ENCODE measurements at regions not wholly inside any gene's neighbourhood (a gene's known extent, or its start where the extent isn't known, plus 50 kb on each side); places are given as distances from the start of the nearest gene placed in this dataset.
"Not testable (repeated sequence)": the region's sequence is repeated elsewhere in the genome, so short reads cannot be mapped to it uniquely, and the experiment has no call there.

DNA sequence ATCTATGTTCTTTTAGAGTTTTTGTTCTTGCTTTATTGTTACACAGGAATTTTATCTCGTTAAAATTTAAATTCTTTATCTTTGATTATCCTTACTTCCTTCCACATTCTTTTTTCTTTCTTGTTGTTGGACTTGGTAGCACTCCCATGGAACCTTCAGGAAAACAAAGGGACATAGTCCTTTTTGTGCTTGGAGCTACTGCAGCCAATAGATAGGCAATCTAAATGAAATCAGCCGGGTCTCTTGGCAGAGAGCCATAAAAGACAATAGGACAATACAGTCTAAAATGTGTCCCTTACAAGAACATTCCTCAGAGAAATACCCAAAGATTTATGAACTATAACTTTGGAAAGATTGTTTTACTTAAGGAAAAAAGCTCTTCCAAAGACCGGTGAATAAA, 548.1 kb upstream of the C9orf72 start:
- in situ Hi-C loops (cut with MboI; ENCODE audit: low pct_unique_long_range_greater_than_20kb, low sequenced_read_pairs): no loop called here
- DNase-seq: no peak

DNA sequence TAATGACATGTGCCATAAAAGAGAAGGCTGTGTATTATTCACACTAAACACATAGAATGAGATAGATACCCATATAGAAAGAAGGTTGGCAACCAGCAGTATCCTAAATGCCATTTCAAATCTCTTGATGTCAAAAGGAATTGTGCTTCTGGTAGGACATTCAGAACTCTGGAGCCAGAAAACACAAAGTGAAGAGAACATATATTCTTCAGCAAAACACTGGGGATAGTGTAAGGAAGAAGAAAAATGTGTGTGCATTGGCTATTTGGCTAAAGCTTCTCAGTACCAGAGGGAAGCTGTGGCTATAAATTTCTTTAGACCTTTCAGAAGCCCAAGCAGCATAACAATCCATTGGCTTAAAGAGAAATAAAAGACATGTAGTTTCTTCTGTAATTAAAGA, 551.6 kb upstream of the C9orf72 start:
- DNase-seq: no peak
- in situ Hi-C loops (cut with MboI; ENCODE audit: low pct_unique_long_range_greater_than_20kb, low sequenced_read_pairs): no loop called here

DNA sequence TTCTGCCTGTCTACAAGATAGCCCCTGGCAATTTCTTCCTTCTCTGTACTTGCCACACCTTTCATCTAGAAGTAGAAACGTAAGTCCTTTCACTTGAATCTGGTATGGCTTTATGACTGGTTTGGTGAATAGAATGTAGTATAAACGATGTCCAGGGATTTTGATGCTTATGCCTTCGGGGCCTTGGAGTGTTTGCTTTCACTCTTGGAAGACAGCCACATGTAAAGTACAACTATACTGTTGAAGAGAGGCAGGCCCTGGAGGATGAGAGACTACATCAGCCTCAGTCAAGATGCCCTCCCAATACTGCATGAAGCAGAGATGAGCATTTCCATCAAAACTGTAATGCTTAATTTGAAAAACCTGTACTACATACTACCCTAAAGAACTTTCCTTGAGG, 553.8 kb upstream of the C9orf72 start:
- DNase-seq: no peak
- in situ Hi-C loops (cut with MboI; ENCODE audit: low pct_unique_long_range_greater_than_20kb, low sequenced_read_pairs): no loop called here

DNA sequence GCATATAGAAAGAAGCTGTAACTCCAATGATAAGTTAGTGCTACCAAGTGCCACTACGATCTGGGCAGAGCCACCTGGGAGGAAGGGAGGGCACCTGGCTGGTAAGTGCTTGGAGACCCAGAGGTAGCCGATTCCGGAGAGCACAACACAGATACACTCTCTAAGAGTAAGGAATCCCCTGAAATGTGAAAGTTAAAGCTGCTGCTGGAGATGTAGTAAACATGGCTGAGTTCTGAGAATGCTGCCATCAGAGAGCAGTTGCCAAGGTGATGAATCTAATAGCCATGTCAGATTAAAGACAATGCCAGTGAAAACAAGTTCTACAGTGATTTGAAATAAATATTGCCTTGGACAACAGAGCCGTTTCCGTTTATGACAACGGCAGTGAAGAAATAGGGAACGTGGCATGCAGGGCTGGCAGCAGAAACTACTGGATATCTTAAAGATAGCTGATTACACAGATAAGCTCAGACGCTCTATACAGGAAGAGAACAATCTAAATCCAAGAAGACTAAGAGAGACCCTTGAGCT, 561.2 kb upstream of the C9orf72 start:
- DNase-seq: no peak
- in situ Hi-C loops (cut with MboI; ENCODE audit: low pct_unique_long_range_greater_than_20kb, low sequenced_read_pairs): no loop called here

DNA sequence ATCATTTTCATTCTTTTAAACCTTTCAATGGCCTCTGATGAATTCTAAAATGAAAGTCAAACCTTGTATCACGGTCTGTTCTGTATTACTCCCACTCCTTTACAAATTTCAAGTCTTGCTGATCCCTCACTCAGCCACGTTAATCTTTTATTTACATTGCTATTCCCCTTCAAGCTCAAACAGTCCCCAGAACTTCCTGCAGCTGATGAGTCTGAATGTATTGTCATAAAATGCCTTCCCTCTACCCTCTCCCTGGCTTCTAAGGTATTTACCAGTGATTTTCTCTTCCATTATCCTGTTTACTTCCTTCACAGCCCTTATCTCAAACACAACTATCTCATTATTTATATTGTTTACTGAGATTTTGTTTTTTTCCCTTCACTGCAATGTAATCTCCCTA, 562.3 kb upstream of the C9orf72 start:
- no peak for DNase-seq
- in situ Hi-C loops (cut with MboI; ENCODE audit: low pct_unique_long_range_greater_than_20kb, low sequenced_read_pairs): no loop called here

DNA sequence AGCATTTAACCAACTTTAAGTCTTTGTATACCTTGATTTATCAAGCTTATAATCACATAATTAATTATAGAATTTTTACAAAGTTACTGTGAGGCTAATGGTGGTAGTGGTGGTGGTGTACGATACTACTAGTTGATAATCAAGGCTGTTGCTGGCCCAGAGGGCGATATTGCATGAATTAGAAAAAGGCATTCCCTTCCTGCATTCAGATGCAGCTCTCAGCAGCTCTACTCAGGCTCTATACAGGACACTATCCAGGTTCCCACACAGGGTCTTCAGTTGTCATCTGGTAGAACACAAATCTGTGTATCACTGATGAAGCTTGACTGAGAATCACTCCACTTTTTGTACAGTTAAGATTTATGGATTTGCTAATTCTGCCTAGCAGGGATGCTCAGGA, 562.8 kb upstream of the C9orf72 start:
- no peak for DNase-seq
- in situ Hi-C loops (cut with MboI; ENCODE audit: low pct_unique_long_range_greater_than_20kb, low sequenced_read_pairs): no loop called here

DNA sequence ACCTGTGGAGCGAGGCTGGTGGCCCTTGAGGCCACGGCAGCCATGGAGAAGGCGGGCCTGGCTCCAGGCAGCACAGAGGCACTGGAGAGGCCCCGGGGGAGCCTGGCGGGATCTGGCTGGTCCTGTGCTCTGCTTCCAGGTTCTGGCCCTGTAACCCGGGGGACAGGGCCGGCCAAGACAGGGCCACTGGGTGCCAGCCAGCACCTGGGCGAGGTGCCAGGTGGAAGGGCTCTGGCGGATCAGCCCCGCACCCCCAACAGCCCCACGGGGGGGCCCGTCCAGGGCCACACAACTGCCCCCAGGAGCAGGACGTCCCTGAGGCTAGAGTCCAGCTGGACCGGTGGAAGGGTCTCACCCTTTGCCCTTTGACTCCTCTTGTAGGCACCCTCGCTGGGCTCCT, 574.1 kb upstream of the C9orf72 start:
- in situ Hi-C loops (cut with MboI; ENCODE audit: low pct_unique_long_range_greater_than_20kb, low sequenced_read_pairs); DNase-seq: not testable (repeated sequence)

DNA sequence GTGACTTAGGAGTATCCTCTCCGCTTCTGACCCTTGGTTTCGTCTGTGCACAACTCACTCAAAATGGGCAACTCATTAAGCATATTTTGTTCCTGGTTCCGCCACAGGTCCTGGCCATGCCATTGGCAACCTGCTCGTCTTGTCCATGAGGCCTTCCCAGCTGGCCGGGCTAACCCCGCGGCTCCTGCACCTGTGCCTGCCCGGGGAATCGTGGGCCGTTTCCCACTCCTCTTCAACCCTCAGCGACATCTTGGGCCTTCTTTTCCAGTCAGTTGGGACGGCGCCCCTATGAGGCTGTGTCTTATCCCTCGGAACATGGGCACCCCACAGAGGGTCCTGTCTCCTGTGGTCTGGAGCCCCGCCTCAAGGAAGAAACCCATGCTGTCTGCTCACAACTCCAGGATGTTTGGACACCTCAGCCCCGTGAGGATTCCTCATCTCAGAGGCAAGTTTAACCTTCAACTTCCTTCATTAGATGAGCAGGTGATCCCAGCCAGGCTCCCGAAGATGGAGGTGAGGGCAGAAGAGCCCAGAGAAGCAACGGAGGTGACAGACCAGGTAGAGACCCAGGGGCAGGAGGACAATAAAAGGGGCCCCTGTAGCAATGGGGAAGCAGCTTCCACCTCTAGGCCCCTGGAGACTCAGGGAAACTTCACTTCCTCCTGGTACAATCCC, 574.8 kb upstream of the C9orf72 start:
- DNase-seq; in situ Hi-C loops (cut with MboI; ENCODE audit: low pct_unique_long_range_greater_than_20kb, low sequenced_read_pairs): not testable (repeated sequence)

DNA sequence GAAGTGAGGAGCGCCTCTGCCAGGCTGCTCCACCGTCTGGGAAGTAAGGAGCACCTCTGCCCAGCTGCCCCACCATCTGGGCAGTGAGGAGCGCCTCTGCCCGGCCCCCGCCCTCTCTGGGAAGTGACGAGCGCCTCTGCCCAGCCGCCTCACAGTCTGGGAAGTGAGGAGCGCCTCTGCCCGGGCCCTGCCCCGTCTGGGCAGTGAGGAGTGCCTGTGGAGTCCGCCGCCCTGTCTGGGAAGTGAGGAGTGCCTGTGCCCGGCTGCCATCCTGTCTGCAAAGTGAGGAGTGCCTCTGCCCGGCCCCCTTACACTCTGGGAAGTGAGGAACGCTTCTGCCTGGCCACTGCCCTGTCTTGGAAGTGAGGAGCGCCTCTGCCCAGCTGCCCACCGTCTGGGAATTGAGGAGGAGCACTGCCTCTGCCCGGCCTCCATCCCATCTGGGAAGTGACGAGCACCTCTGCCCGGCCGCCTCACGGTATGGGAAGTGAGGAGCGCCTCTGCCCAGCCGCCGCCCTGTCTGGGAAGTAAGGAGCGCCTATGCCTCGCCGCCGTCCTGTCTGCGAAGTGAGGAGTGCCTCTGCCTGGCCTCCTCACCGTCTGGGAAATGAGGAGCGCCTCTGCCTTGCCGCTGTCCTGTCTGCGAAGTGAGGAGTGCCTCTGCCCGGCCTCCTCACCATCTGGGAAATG, 576.2 kb upstream of the C9orf72 start:
- in situ Hi-C loops (cut with MboI; ENCODE audit: low pct_unique_long_range_greater_than_20kb, low sequenced_read_pairs); DNase-seq: not testable (repeated sequence)

DNA sequence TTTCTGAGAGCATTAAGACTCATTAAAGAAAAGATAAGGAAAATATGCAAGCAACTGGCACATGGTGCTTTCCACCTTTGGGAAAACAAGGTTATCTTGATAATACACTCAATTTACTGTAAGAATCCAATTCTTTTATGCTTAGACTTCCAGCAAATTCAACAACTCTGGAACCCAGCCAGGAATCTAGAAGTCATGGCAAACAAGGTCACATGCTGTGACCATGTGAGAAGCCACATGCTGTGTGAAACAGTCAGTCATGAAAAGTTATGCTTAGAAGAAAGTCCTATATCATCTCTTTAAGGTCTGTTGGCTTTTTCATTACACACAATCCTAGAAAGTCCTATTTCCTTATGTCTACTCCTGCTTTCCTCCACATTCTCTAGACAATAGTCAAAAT, 581.8 kb upstream of the C9orf72 start:
- in situ Hi-C loops (cut with MboI; ENCODE audit: low pct_unique_long_range_greater_than_20kb, low sequenced_read_pairs): no loop called here

DNA sequence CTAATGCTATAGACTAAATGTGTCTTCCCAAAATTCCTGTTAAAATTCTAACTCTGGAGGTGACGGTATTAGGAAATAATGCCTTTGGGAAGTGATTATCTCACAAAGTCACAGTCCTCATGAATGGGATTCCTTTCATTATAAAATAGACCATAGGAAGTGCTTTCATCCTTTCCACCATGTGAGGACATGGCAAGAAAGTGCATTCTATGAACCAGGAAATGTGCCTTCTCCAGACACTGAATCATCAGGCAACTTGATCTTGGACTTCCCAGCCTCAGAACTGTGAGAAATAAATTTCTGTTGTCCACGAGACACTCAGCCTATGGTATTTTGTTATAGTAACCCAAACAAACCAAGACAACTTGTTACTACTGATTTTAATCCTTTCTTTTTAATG, 582.4 kb upstream of the C9orf72 start:
- DNase-seq: no peak
- in situ Hi-C loops (cut with MboI; ENCODE audit: low pct_unique_long_range_greater_than_20kb, low sequenced_read_pairs): no loop called here

More for the DNA sequence above, 581.8 kb upstream of the C9orf72 start:
- no peak for DNase-seq

DNA sequence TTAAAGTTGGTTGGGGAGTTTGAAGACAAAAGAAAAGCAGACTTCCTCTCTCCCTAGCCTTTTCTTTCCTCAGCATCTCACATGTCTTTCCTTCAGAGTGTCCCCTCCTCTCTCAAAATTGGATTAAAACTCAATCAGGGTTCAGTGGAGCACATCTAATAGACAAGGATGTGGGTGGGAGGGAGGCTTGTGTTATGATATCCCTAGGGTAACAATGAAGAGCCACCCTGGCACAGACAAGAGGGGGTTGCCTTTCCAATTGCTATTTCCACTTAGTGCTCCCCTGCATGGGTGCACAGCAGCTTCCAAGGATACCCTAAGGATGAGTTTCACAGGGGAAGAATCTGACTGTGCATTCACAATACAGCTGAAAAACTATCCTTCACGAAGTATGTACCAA, 585.2 kb upstream of the C9orf72 start:
- no peak for DNase-seq
- in situ Hi-C loops (cut with MboI; ENCODE audit: low pct_unique_long_range_greater_than_20kb, low sequenced_read_pairs): no loop called here

DNA sequence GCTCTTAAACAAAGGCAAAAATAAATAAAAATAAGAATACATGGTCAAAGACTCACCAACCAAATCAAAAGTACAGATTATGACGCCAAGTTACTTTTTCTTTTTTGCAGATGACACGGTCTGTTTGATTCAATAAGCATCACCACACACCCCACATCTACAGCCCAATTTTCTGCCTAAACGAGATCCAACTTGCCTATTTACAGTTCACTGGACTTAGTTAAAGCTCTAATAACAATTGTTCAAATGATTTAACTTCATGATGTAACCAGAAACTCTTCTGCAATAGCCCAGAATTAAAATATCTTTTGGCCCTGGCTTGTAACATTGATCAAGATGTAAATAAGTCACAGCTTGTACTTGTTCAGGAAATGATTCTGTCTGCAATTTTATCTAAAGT, 590.3 kb upstream of the C9orf72 start:
- DNase-seq: no peak
- in situ Hi-C loops (cut with MboI; ENCODE audit: low pct_unique_long_range_greater_than_20kb, low sequenced_read_pairs): no loop called here

DNA sequence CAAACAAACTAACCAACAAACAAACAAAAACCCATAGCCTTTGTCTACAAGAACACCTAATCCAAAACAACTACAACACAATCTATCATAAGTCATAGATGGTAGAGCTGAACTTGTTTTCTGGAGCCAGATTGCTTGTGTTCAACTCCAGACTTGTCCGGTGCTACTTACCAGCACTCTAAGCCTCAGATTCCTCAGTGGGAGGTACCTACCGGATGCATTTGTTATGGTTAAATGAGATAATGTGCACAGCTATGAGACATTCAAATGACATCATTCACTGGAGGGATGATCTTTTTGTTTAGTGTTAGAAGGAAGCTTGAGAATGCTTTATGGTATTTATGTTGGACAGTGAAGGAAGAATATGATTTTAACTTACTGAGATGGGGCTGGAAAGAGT, 592.9 kb upstream of the C9orf72 start:
- in situ Hi-C loops (cut with MboI; ENCODE audit: low pct_unique_long_range_greater_than_20kb, low sequenced_read_pairs): no loop called here
- DNase-seq: no peak

DNA sequence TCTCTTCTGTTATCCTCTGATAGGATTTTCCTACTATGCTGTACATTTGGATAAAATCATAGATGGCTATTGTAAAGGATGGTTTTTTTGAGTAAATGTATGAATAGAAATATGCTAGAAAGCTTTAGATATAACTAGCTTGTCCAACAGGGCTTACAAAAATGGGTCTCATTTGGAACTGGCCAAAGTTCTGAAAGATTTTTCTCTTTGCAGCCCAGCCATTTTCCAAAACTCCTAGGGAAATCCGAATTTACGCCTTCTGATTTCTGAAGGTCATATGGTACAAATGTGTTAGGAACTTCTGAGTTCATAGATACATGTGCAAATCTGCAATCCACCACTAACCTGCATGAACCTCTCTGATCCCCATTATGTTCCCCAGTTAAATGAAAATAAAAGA, 603.9 kb upstream of the C9orf72 start:
- in situ Hi-C loops (cut with MboI; ENCODE audit: low pct_unique_long_range_greater_than_20kb, low sequenced_read_pairs): no loop called here
- DNase-seq: no peak

DNA sequence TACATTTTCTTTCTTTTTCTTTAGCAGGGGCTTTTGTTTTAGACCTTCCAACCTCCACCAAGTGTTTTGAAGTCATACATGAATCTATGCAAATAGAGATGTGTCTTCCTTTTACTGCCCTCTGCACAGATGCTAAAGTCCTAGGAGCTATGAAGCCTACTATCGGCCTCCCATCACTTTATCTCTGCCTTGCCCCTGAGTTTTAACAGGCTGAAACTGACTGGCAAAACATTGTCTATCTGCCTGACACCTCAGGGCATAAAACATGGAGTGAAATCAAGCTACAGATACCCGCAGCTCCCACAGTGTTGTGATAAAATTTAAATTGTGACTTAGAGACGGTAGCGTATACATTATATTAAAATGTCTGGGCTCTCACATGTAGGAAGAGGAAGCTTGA, 604.6 kb upstream of the C9orf72 start:
- in situ Hi-C loops (cut with MboI; ENCODE audit: low pct_unique_long_range_greater_than_20kb, low sequenced_read_pairs): no loop called here

DNA sequence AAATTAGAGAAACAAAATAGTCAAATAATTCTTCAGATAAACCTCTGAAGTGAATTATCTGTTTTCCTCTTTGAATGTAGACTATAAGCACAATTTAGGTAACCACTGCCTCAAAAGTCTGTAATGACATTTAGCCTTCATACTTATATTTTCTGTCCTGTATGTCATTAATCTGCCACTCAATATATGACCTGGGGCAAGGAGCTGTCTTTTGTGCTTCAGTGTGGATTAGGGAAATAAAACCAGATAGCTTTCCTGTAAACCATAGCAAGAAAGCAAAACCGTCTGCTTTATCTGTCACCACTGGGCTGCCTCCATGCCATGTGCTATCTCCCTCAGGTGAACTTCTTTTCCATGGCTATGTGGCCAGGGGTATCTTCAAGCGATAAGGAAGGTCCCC, 606.6 kb upstream of the C9orf72 start:
- in situ Hi-C loops (cut with MboI; ENCODE audit: low pct_unique_long_range_greater_than_20kb, low sequenced_read_pairs): no loop called here
- no peak for DNase-seq

More for the DNA sequence above, 604.6 kb upstream of the C9orf72 start:
- DNase-seq: no peak

DNA sequence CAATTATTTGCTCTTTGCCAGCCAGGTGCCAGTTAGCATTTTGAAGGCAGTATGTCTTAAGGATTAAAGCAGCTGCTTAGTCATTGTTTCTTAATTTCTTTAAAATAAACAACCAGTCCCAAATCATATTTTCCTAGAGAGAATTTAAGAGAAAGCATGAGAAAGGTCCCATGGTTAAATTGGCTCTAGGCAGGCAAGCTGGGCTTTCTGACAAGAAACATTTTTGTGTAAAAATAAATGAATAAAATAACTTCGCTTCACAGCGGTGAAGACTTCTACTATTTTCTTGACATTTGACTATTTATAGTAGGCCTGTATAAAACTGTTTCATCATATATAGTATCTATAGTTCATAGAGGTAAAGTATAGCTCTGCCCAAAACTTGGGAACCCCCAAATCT, 617.7 kb upstream of the C9orf72 start:
- DNase-seq: no peak
- in situ Hi-C loops (cut with MboI; ENCODE audit: low pct_unique_long_range_greater_than_20kb, low sequenced_read_pairs): no loop called here

DNA sequence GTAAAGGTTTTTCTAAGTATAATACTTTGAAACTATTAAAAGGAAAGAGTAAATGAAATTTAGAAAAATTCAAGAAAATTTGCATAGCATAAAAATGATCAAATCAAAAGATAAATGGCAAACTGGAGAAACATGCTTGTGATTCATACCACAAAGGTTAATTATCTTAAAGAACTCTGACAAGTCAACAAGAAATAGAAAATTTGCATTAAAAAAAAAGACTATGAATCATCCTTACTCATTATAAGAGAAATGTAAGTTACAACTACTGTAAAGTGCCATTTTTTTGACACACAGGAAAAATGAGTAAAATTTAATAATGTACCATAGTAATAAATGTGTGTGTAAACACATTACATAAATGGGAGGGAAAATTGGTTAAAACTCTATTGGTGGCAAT, 624.4 kb upstream of the C9orf72 start:
- in situ Hi-C loops (cut with MboI; ENCODE audit: low pct_unique_long_range_greater_than_20kb, low sequenced_read_pairs): no loop called here
- DNase-seq: no peak

DNA sequence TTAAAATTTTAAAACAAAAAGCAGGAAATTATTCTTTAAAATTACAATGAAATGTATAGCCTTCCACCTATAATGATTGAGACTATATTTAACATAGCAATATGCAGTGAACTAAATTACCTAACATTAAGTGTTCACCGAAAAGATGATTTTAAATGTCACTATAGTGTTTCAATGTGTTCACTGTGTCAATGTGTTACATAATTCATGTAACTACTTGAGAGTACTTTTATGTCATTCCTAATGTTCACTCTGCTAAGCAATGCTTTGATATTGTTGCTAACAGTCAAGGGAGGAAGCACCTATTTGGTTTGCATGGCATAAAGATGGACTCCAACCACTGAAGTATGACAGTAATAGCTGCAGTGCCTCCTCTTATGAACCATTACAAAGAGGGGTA, 629.8 kb upstream of the C9orf72 start:
- DNase-seq: no peak
- in situ Hi-C loops (cut with MboI; ENCODE audit: low pct_unique_long_range_greater_than_20kb, low sequenced_read_pairs): no loop called here

DNA sequence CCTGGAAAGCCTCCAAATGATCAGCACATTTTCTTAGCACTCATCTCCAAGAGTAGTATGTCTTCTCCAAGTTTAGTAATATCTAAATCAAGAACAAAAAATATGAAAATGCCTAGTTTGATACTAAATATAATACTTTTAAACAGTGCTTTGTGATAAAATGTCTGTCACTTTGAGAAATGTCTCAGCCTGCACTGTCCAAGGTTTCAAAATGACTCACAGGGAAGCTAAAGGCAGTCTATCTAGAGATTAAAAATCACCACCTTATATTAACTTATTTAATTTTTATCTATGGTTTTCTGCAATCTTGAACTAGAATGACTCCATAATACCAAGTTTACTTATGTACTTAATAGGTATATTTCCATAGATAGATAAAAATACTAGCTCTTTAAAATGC, 633.0 kb upstream of the C9orf72 start:
- DNase-seq: no peak
- in situ Hi-C loops (cut with MboI; ENCODE audit: low pct_unique_long_range_greater_than_20kb, low sequenced_read_pairs): no loop called here
